ENCODE measurements at regions not wholly inside any gene's neighbourhood (a gene's known extent, or its start where the extent isn't known, plus 50 kb on each side); places are given as distances from the start of the nearest gene placed in this dataset.

DNA sequence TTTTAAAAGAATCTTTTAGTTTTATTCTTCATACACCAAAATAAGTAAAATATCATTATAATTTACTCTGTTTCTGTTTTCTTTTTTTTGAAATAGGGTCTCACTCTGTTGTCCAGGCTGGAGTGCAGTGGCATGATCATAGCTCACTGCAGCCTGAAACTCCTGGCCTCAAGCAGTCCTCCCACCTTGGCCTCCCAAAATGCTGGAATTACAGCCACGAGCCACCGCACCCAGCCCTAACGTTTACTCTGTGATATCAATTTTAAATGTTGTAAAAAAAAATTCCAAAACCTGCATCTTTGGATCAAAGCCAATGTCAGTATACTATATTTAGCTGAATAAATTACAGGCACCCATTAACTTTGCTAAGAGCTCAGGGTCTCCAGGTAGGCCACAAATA, 437.1 kb upstream of the USP15 start:
- H3K79me2 ChIP-seq (ENCODE audit: low read depth): no peaks in the 10 kb centered on the region
- no peaks in the 10 kb centered on the region for H3F3A ChIP-seq (ENCODE audit: low read depth)
- H3K27ac Mint-ChIP-seq: no peak overlapping the region
- H4K20me1 ChIP-seq (ENCODE audit: low read depth): no peaks in the 10 kb centered on the region
- H3K36me3 ChIP-seq: no peaks in the 10 kb centered on the region
- no peaks in the 10 kb centered on the region for H3K4me1 Mint-ChIP-seq
- no peak overlapping the region for H3K4me3 ChIP-seq
- no peaks in the 10 kb centered on the region for H3K9me3 Mint-ChIP-seq
- TF ChIP-seq EZH2phosphoT487 (IDR thresholded peaks at IDR 0.05): no peak
- no peak for TF ChIP-seq EZH2 (IDR thresholded peaks at IDR 0.05)
- no peak for TF ChIP-seq CTCF (IDR thresholded peaks at IDR 0.05)
- H2AFZ ChIP-seq (replicated peaks): no peak overlapping the region
- no peak overlapping the region for H3K27ac ChIP-seq
- no peak overlapping the region for H3K9ac ChIP-seq
- no peak for DNase-seq (ENCODE audit: low spot score)
- H3K36me3 Mint-ChIP-seq: no peaks in the 10 kb centered on the region
- no peaks in the 10 kb centered on the region for H3K27me3 Mint-ChIP-seq (ENCODE audit: insufficient read depth, low read depth)
- H3K27me3 ChIP-seq: no peaks in the 10 kb centered on the region
- no peaks in the 10 kb centered on the region for H3K9me3 ChIP-seq (ENCODE audit: low read depth)
- no peak overlapping the region for H3K4me3 Mint-ChIP-seq
- H3K4me1 ChIP-seq: no peaks in the 10 kb centered on the region
- H3K4me2 ChIP-seq: no peak overlapping the region

GRCh38 chr12:61846765-61847164, 413.4 kb upstream of the USP15 start:
- Mint-ChIP-seq H3K4me1 (no peaks in the 10 kb centered on the region), H3K27me3 (ENCODE audit: insufficient read depth, low read depth) (peaks cover 4% of the 10 kb centered on the region), H3K9me3 (no peaks in the 10 kb centered on the region), H3K4me3 (no peak overlapping the region), H3K36me3 (no peaks in the 10 kb centered on the region), H3K27ac (no peak overlapping the region)
- no peak overlapping the region for H3K27ac ChIP-seq
- no peak overlapping the region for H3K9ac ChIP-seq
- no peak overlapping the region for H2AFZ ChIP-seq (replicated peaks)
- H3K4me1 ChIP-seq: no peaks in the 10 kb centered on the region
- H3K4me2 ChIP-seq: no peak overlapping the region
- TF ChIP-seq EZH2 (IDR thresholded peaks at IDR 0.05): no peak
- no peak for TF ChIP-seq CTCF (IDR thresholded peaks at IDR 0.05)
- no peak for TF ChIP-seq EZH2phosphoT487 (IDR thresholded peaks at IDR 0.05)
- no peaks in the 10 kb centered on the region for H3F3A ChIP-seq (ENCODE audit: low read depth)
- no peaks in the 10 kb centered on the region for H3K27me3 ChIP-seq
- no peaks in the 10 kb centered on the region for H3K9me3 ChIP-seq (ENCODE audit: low read depth)
- no peaks in the 10 kb centered on the region for H4K20me1 ChIP-seq (ENCODE audit: low read depth)
- H3K36me3 ChIP-seq: no peaks in the 10 kb centered on the region
- H3K79me2 ChIP-seq (ENCODE audit: low read depth): no peaks in the 10 kb centered on the region
- DNase-seq (ENCODE audit: low spot score): no peak
- H3K4me3 ChIP-seq: no peak overlapping the region

- Histone ChIP-seq H3K9ac (no peak overlapping the region), H4K20me1 (ENCODE audit: low read depth) (no peaks in the 10 kb centered on the region), H3K27me3 (no peaks in the 10 kb centered on the region), H3K79me2 (ENCODE audit: low read depth) (no peaks in the 10 kb centered on the region), H3K4me1 (no peaks in the 10 kb centered on the region), H3K9me3 (ENCODE audit: low read depth) (no peaks in the 10 kb centered on the region), H3K4me3 (no peak overlapping the region), H3K27ac (no peak overlapping the region), H2AFZ (replicated peaks) (no peak overlapping the region), H3F3A (ENCODE audit: low read depth) (no peaks in the 10 kb centered on the region), H3K4me2 (no peak overlapping the region), H3K36me3 (no peaks in the 10 kb centered on the region)
- Mint-ChIP-seq H3K27ac (no peak overlapping the region), H3K27me3 (ENCODE audit: insufficient read depth, low read depth) (peaks cover 4% of the 10 kb centered on the region), H3K4me3 (no peak overlapping the region), H3K36me3 (no peaks in the 10 kb centered on the region), H3K9me3 (no peaks in the 10 kb centered on the region), H3K4me1 (no peaks in the 10 kb centered on the region)
- TF ChIP-seq CTCF (IDR thresholded peaks at IDR 0.05) (no peak), EZH2 (IDR thresholded peaks at IDR 0.05) (no peak), EZH2phosphoT487 (IDR thresholded peaks at IDR 0.05) (no peak)
- DNase-seq (ENCODE audit: low spot score): no peak
Measured at GRCh38 chr12:61848893-61849292, 411.3 kb upstream of the USP15 start.

GRCh38 chr12:61853945-61854344, 406.3 kb upstream of the USP15 start:
- H3K27me3 ChIP-seq: no peaks in the 10 kb centered on the region
- no peak for DNase-seq (ENCODE audit: low spot score)
- TF ChIP-seq CTCF (IDR thresholded peaks at IDR 0.05) (no peak), EZH2phosphoT487 (IDR thresholded peaks at IDR 0.05) (no peak), EZH2 (IDR thresholded peaks at IDR 0.05) (no peak)
- no peaks in the 10 kb centered on the region for H3K79me2 ChIP-seq (ENCODE audit: low read depth)
- no peaks in the 10 kb centered on the region for H3K9me3 ChIP-seq (ENCODE audit: low read depth)
- H3K9ac ChIP-seq: no peak overlapping the region
- no peak overlapping the region for H3K4me3 ChIP-seq
- no peaks in the 10 kb centered on the region for H4K20me1 ChIP-seq (ENCODE audit: low read depth)
- peaks cover 4% of the 10 kb centered on the region for H3K27me3 Mint-ChIP-seq (ENCODE audit: insufficient read depth, low read depth)
- H3K36me3 Mint-ChIP-seq: no peaks in the 10 kb centered on the region
- H3K27ac ChIP-seq: no peak overlapping the region
- no peaks in the 10 kb centered on the region for H3K4me1 ChIP-seq
- no peak overlapping the region for H3K4me3 Mint-ChIP-seq
- no peaks in the 10 kb centered on the region for H3F3A ChIP-seq (ENCODE audit: low read depth)
- no peak overlapping the region for H3K27ac Mint-ChIP-seq
- no peak overlapping the region for H2AFZ ChIP-seq (replicated peaks)
- no peaks in the 10 kb centered on the region for H3K36me3 ChIP-seq
- H3K4me2 ChIP-seq: no peak overlapping the region
- peaks cover 1% of the 10 kb centered on the region for H3K4me1 Mint-ChIP-seq
- no peaks in the 10 kb centered on the region for H3K9me3 Mint-ChIP-seq
